Testis (tissue), 2 donors: ENCODE measurements at regions not wholly inside any gene's neighbourhood (a gene's known extent, or its start where the extent isn't known, plus 50 kb on each side); places are given as distances from the start of the nearest gene placed in this dataset.

Experiments
- DNase-seq: peaks from one replicate; pipeline ENCODE4 v3.0.0-alpha.2; 2019
- H3K27ac ChIP-seq, 2 donors: fragments of 200-600 bp; sonication (generic); one replicate each; pipeline ENCODE4 v1.5.1; 2019
- H3K27me3 ChIP-seq: fragments of 200-600 bp; sonication (generic); one replicate; pipeline ENCODE4 v1.5.1; 2019
- H3K36me3 ChIP-seq: fragments of 200-600 bp; sonication (generic); one replicate; pipeline ENCODE4 v1.5.1; 2017; ENCODE audit warnings: low read depth; ENCODE audit errors: missing control alignments
- H3K4me1 ChIP-seq: fragments of 200-600 bp; sonication (generic); one replicate; pipeline ENCODE4 v1.5.1; 2019
- H3K4me3 ChIP-seq, 2 donors: fragments of 200-600 bp; sonication (generic); one replicate each; pipeline ENCODE4 v1.5.1; 2017 to 2019
- H3K9me3 ChIP-seq: fragments of 200-600 bp; sonication (generic); one replicate; pipeline ENCODE4 v1.5.1; 2017
- CTCF ChIP-seq, 3 experiments: fragments of 450-650 bp in 2 of 3; fragments of 200-600 bp in 1 of 3; sonication (generic) in 1 of 3; IDR thresholded peaks; one replicate each; pipeline ENCODE4 v1.5.1; 2016 to 2019; ENCODE audit warnings: antibody characterized with exemption in 3 of 3, mild to moderate bottlenecking in 2 of 3, moderate library complexity in 1 of 3
- POLR2A ChIP-seq: fragments of 450-650 bp; IDR thresholded peaks from one replicate; pipeline ENCODE4 v1.6.1; 2017; ENCODE audit warnings: antibody characterized with exemption, mild to moderate bottlenecking, moderate library complexity
- WGBS, 2 donors: methylation state at CpG; one replicate each; pipeline ENCODE4 v1.1.5; 2018; 5-methylcytosine and 5-hydroxymethylcytosine counted together
- intact Hi-C: fragments of 100-400 bp; cut with DNase I; formaldehyde crosslinking; loops from one replicate; pipeline ENCODE4 v1.15.1; 2023; ENCODE audit warnings: low total_unique reads

GRCh38 chr3:30258426-30259392 is 347.7 kb upstream of the TGFBR2 start:
- WGBS, 2 donors = 78 to 86% methylated on average over 4 of the region's 4 CpGs
- Histone ChIP-seq H3K27me3 (no peaks in the 10 kb centered on the region), H3K4me1 (no peaks in the 10 kb centered on the region), H3K9me3 (no peaks in the 10 kb centered on the region), H3K36me3 (no peaks in the 10 kb centered on the region), H3K27ac (no peak overlapping the region), H3K4me3 (no peak overlapping the region)
- intact Hi-C loops = no loop called here
- TF ChIP-seq CTCF (IDR thresholded peaks at IDR 0.05) (no peak), POLR2A (no peak)
- DNase-seq = no peak

GRCh38 chr3:30259730-30260129 is 346.7 kb upstream of the TGFBR2 start:
- no peak overlapping the region for H3K4me3 ChIP-seq
- no peak for DNase-seq
- no peaks in the 10 kb centered on the region for H3K4me1 ChIP-seq
- no peaks in the 10 kb centered on the region for H3K36me3 ChIP-seq
- 90 to 94% methylated on average over 2 of the region's 2 CpGs for WGBS, 2 donors
- intact Hi-C loops = no loop called here
- H3K27me3 ChIP-seq = no peaks in the 10 kb centered on the region
- no peak for TF ChIP-seq POLR2A
- no peak for TF ChIP-seq CTCF (IDR thresholded peaks at IDR 0.05)
- no peak overlapping the region for H3K27ac ChIP-seq
- H3K9me3 ChIP-seq = no peaks in the 10 kb centered on the region

GRCh38 chr3:30260762-30261161 is 345.6 kb upstream of the TGFBR2 start:
- Histone ChIP-seq H3K4me1 (no peaks in the 10 kb centered on the region), H3K4me3 (no peak overlapping the region), H3K27me3 (no peaks in the 10 kb centered on the region), H3K27ac (no peak overlapping the region), H3K9me3 (no peaks in the 10 kb centered on the region), H3K36me3 (no peaks in the 10 kb centered on the region)
- intact Hi-C loops = no loop called here
- no peak for DNase-seq
- TF ChIP-seq POLR2A (no peak), CTCF (IDR thresholded peaks at IDR 0.05) (no peak)
- 53 to 62% methylated on average over 3 of the region's 3 CpGs for WGBS, 2 donors

GRCh38 chr3:30263238-30263924 is 343.0 kb upstream of the TGFBR2 start:
- TF ChIP-seq CTCF (IDR thresholded peaks at IDR 0.05) (no peak), POLR2A (no peak)
- H3K36me3 ChIP-seq = no peaks in the 10 kb centered on the region
- intact Hi-C loops = no loop called here
- no peak overlapping the region for H3K4me3 ChIP-seq
- no peak overlapping the region for H3K27ac ChIP-seq
- no peaks in the 10 kb centered on the region for H3K27me3 ChIP-seq
- H3K9me3 ChIP-seq = no peaks in the 10 kb centered on the region
- no peak for DNase-seq
- H3K4me1 ChIP-seq = no peaks in the 10 kb centered on the region
- 76 to 91% methylated on average over 5 of the region's 5 CpGs for whole genome bisulfite sequencing, 2 donors
